ENCODE measurements at regions not wholly inside any gene's neighbourhood (a gene's known extent, or its start where the extent isn't known, plus 50 kb on each side); places are given as distances from the start of the nearest gene placed in this dataset.

- H2BK5ac ChIP-seq (ENCODE audit: low read depth, low read length, poor library complexity, severe bottlenecking) = peak overlapping the region; percentile 85
- H3K9me1 ChIP-seq (ENCODE audit: insufficient read depth, low read length) = peaks cover 27% of the 10 kb centered on the region
- intact Hi-C loops (cut with micrococcal nuclease) = loop anchor here (10.0 kb wide), 1 partner anchor 537 kb away; the partner anchor contains the start of genes CKS2 and SECISBP2
- H3K14ac ChIP-seq (replicated peaks; ENCODE audit: low read depth, low read length) = peak overlapping the region; percentile 53
- WGBS, 2 experiments (ENCODE audit: extremely low coverage in 2 of 2, insufficient read length in 1 of 2) = 100% methylated on average over 2 of the region's 12 CpGs; no CpG with 5 or more reads in 1 of the 2 experiments
- peak overlapping the region; percentile 39 for H3K23ac ChIP-seq (ENCODE audit: low read depth, low read length)
- H3K18ac ChIP-seq (ENCODE audit: low read depth, low read length) = peak overlapping the region; percentile 62
- H3K27me3 ChIP-seq (ENCODE audit: control insufficient read depth, insufficient read depth, low read length) = no peaks in the 10 kb centered on the region
- peak overlapping the region; percentile 81 for H2BK20ac ChIP-seq (ENCODE audit: low read depth, low read length)
- peak overlapping the region; percentile 15; the same call in 1 of the 2 replicates for H3K56ac ChIP-seq (ENCODE audit: extremely low read depth, insufficient read depth, low read length)
- H2AK9ac ChIP-seq (replicated peaks; ENCODE audit: low read depth, low read length, poor library complexity) = peak overlapping the region; percentile 48
- DNase-seq (peak; percentile 60), ATAC-seq (ENCODE audit: low read depth) (no peak)
- no peak overlapping the region for H3K4me2 ChIP-seq (ENCODE audit: low read depth, low read length)
- peak overlapping the region; percentile 96 for H4K91ac ChIP-seq (ENCODE audit: insufficient read depth, low read depth, low read length)
- no TSS peak for BruUV-seq (replicated peaks)
- peaks cover 0 to 5% of the 10 kb centered on the region in 2 experiments; a peak in 1 of 4 replicates for H3K79me1 ChIP-seq (ENCODE audit: low read depth in 1 of 2, low read length in 2 of 2)
- CTCF ChIA-PET = interaction anchor here (0.6 kb wide), 1 partner anchor 205 kb away, joined by 4 read pairs; no protein-coding TSS in a partner anchor
- TF ChIP-seq CTCF (conservative IDR thresholded peaks at IDR 0.05; ENCODE audit: low read depth, low read length) = no peak
- no peak for TF ChIP-seq POLR2A (IDR thresholded peaks at IDR 0.05; ENCODE audit: low read depth, low read length)
- no peak for TF ChIP-seq ELK1 (IDR thresholded peaks at IDR 0.05; ENCODE audit: borderline replicate concordance, low read depth, low read length)
- TF ChIP-seq CHD1 (IDR thresholded peaks at IDR 0.05; ENCODE audit: low read depth, low read length) = no peak
- TF ChIP-seq SMC3 (IDR thresholded peaks at IDR 0.05; ENCODE audit: low read depth, low read length) = no peak
- TF ChIP-seq FOS (IDR thresholded peaks at IDR 0.05; ENCODE audit: low read depth, low read length) = no peak
- no peak for TF ChIP-seq CEBPB (IDR thresholded peaks at IDR 0.05; ENCODE audit: low read depth, low read length)
- no peak for TF ChIP-seq MAZ (IDR thresholded peaks at IDR 0.05; ENCODE audit: borderline replicate concordance, low read depth, low read length)
- TF ChIP-seq RAD21 (IDR thresholded peaks at IDR 0.05; ENCODE audit: low read length) = no peak
- TF ChIP-seq RFX5 (IDR thresholded peaks at IDR 0.05; ENCODE audit: low read depth, low read length) = no peak
- TF ChIP-seq RCOR1 (IDR thresholded peaks at IDR 0.05; ENCODE audit: insufficient replicate concordance, low read length) = no peak
- no peak for TF ChIP-seq NFE2L2 (IDR thresholded peaks at IDR 0.05; ENCODE audit: low read depth, low read length)
- no peak for TF ChIP-seq BHLHE40 (IDR thresholded peaks at IDR 0.05; ENCODE audit: low read depth, low read length)
- TF ChIP-seq MAFK (IDR thresholded peaks at IDR 0.05; ENCODE audit: low read depth, low read length) = no peak
- no peaks in the 10 kb centered on the region for H3K9me3 ChIP-seq (ENCODE audit: control insufficient read depth, insufficient read depth, low read length)
- peak overlapping the region; percentile 95 for H2BK120ac ChIP-seq (ENCODE audit: low read depth, low read length)
- dilution Hi-C loops (cut with HindIII; ENCODE audit: low sequenced_read_pairs, unreplicated experiment) = no loop called here
- no peaks in the 10 kb centered on the region for H3K36me3 ChIP-seq (ENCODE audit: control insufficient read depth, insufficient read depth, low read length)
- H4K20me1 ChIP-seq (ENCODE audit: insufficient read depth, low read length) = no peaks in the 10 kb centered on the region
- peak overlapping the region; percentile 77; the same call in 2 of the 3 replicates for H2BK15ac ChIP-seq (ENCODE audit: low read depth, low read length)
- peak overlapping the region; percentile 40 for H3K27ac ChIP-seq (ENCODE audit: insufficient read depth, low read length)
- H4K5ac ChIP-seq (ENCODE audit: low read depth, low read length) = peak overlapping the region; percentile 43
- H4K8ac ChIP-seq (ENCODE audit: low read depth in 2 of 2, low read length in 2 of 2) = peak overlapping the region; percentile 55 to 67; a peak in 3 of 4 replicates
- peak overlapping the region; percentile 97 for H3K4ac ChIP-seq (ENCODE audit: low read depth, low read length)
- H3K4me3 ChIP-seq (ENCODE audit: insufficient read depth, low read depth, low read length) = no peak overlapping the region
- H2AK5ac ChIP-seq (ENCODE audit: low read depth, low read length) = peak overlapping the region; percentile 90
- H2AFZ ChIP-seq (replicated peaks; ENCODE audit: low read length, poor library complexity) = peak overlapping the region; percentile 75
- in situ Hi-C loops (cut with MboI; ENCODE audit: low sequenced_read_pairs) = loop anchor here (10.0 kb wide), 1 partner anchor 217 kb away; the partner anchor contains the start of gene S1PR3
- POLR2A ChIA-PET (ENCODE audit: unreplicated experiment) = no interaction called here
- H3K4me1 ChIP-seq (ENCODE audit: control insufficient read depth, insufficient read depth, low read length) = peaks cover 45% of the 10 kb centered on the region
- H3K9ac ChIP-seq (ENCODE audit: low read depth, low read length) = 0 out of 2 replicates have a peak overlapping the region, but pooled peaks have one; percentile 34
Measured at GRCh38 chr9:88777498-88778312, 213.6 kb upstream of the S1PR3 start.

Data from IMR-90 (cell line).